GM12872 (cell line): ENCODE measurements at regions not wholly inside any gene's neighbourhood (a gene's known extent, or its start where the extent isn't known, plus 50 kb on each side); places are given as distances from the start of the nearest gene placed in this dataset.

Experiments used
- TF ChIP-seq, protein P1 (sequence below): IDR thresholded peaks from 3 replicates; pipeline ENCODE4 v1.5.1; 2011; ENCODE audit warnings: low read depth, mild to moderate bottlenecking, low read length, moderate library complexity; ENCODE audit not compliant: insufficient read depth

DNA sequence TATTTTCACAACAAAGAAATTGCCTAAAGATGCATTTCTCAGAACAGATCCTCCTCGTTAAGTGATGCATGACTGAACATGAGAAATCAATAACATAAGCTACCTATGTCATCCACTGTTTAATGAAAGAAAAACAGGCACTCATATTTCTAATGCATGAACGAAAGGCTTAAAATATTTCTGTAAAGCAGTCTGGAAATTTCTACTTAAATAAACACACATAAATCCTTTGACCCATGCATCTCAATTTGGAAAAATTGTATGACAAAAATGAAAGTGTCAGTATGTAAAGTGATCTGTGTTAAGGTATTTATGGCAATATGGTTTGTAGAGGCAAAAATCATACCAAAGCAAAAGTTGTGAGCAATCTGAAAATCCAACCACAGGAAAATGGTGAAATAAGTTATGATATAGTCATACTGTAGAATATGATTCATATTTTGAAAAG lies 399.2 kb upstream of the GRAMD2B start:
- TF ChIP-seq, protein P1, sequence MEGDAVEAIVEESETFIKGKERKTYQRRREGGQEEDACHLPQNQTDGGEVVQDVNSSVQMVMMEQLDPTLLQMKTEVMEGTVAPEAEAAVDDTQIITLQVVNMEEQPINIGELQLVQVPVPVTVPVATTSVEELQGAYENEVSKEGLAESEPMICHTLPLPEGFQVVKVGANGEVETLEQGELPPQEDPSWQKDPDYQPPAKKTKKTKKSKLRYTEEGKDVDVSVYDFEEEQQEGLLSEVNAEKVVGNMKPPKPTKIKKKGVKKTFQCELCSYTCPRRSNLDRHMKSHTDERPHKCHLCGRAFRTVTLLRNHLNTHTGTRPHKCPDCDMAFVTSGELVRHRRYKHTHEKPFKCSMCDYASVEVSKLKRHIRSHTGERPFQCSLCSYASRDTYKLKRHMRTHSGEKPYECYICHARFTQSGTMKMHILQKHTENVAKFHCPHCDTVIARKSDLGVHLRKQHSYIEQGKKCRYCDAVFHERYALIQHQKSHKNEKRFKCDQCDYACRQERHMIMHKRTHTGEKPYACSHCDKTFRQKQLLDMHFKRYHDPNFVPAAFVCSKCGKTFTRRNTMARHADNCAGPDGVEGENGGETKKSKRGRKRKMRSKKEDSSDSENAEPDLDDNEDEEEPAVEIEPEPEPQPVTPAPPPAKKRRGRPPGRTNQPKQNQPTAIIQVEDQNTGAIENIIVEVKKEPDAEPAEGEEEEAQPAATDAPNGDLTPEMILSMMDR: no peak

DNA sequence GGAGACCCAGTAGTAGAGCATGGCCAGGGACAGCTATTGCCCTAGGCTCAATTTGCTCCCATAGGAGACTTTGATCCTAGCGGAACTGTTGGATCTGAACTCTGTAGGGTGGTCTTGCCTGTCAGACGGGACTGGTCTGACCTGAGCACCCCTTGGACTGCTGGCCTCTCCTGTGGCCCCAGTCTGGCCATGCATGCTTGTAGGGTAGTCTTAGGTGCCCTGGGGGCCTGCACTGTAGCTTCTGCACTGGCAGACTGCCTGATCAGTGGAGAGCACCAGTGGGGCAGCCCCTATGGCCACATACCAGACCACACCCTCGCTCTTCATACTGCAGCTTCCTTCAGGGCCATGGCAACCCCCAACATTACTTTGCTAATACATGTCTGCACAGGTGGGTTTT lies 396.1 kb upstream of the GRAMD2B start:
- TF ChIP-seq, protein P1: no peak

DNA sequence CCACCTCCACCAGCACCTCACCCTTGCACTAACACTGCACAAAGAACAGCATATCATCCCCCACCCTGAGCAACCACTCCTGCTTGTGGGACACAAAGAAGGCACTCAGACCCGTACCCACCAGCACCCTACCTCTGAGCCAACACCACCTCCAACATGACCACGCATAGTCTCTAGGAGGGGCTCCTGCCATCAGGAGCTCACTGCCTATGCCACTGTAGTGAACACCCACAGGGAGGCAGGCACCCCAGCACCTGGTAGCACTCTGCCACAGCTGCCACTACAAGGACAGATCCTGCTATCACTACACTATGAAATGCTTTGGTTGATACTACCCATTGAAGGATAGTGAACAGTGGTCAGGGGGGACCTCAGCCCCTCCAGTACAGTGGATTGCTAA lies 395.6 kb upstream of the GRAMD2B start:
- TF ChIP-seq, protein P1: no peak

DNA sequence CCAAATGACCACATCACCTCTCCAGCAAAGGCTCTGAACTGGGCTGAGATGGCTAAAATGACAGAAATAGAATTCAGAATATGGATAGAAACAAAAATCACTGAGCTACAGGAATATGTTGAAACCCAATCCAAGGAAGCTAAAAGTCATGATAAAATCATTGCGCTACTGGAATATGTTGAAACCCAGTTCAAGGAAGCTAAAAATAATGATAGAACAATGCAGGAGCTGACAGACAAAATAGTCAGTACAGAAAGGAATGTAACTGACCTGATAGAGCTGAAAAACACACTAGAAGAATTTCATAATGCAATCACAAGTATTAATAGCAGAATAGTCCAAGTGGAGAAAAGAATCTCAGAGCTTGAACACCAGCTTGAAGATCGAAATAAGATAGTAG lies 394.9 kb upstream of the GRAMD2B start:
- TF ChIP-seq, protein P1: no peak

DNA sequence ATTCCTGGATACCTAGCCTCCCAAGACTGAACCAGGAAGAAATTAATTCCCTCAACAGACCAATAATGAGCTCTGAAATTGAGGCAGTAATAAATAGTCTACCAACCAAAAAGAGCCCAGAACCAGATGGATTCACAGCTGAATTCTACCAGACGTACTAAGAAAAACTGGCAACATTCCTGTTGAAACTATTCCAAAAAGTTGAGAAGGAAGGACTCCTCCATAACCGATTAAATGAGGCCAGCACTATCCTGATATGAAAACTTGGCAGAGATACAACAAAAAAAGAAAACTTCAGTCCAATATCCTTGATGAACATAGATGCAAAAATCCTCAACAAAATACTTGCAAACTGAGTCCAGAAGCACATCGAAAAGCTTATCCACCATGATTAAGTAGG lies 392.5 kb upstream of the GRAMD2B start:
- TF ChIP-seq, protein P1: no peak

DNA sequence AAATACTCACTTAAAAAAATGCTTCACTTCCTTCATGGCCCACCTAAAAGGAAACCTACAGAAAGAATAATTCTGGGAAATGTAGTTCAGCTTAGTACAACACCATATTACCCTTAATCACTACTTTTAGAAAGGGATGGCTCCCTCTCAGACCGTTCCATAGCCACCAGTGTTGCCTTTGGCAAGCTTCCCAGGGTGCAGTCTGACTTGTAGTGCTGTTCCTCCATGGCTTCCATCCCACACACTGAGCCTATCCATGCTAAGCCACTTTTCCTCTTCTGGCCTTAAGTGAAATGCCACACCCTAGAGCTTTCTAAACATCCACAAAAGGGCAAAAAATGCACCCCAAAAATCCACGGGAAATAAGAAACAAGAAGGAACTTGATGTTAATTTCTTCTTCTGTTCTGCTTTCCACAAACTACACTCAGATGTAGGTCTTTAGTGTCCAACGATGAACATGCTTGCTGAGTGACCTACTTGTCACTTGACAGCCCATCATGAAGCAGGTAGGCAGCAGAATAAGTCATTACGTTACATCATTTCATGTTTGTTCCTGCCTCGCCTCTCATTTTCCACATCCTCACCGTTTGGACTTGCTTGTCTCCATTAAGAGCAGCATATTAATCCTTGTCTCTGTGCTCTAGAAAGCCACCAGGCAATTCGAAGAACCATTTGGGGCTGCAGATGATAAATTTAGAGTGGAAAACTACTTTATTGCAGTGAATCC lies 391.1 kb upstream of the GRAMD2B start:
- TF ChIP-seq, protein P1: no peak

DNA sequence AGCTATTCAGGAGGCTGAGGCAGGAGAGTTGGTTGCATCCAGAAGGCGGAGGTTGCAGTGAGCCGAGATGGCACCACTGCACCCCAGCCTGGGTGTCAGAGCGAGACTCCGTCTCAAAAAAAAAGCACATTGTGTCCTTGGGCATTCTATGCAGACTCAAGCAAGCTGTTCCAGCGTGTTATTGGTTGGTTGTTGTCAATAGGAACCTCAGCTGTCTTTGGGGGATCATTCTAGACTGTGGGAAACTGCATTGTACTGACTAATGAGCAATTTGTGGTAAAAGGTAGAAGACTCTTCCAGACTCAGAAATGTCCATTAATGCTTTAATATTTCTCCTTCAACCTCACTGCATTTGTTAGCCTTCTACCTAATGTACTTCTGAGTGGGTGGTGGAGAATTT lies 379.5 kb upstream of the GRAMD2B start:
- TF ChIP-seq, protein P1: no peak
